GM13976 (cell line): ENCODE measurements at regions not wholly inside any gene's neighbourhood (a gene's known extent, or its start where the extent isn't known, plus 50 kb on each side); places are given as distances from the start of the nearest gene placed in this dataset.

Experiments
- DNase-seq: peaks from one replicate; pipeline ENCODE4 v3.0.0; 2012; ENCODE audit warnings: low spot score
- CTCF ChIP-seq: IDR thresholded peaks from 2 replicates; pipeline ENCODE4 v1.5.1; 2012; ENCODE audit warnings: borderline replicate concordance, mild to moderate bottlenecking; ENCODE audit not compliant: insufficient read depth; ENCODE audit errors: extremely low read depth, missing control alignments, control extremely low read depth
- in situ Hi-C: fragments of 300-500 bp; cut with MboI; formaldehyde crosslinking; loops from one replicate; pipeline ENCODE4 v1.12.0; 2022; ENCODE audit warnings: low sequenced_read_pairs, mixed read lengths, inconsistent platforms; ENCODE audit not compliant: unreplicated experiment

GRCh38 chr9:29701971-29702370 lies 2128.7 kb upstream of the C9orf72 start:
- no peak for DNase-seq
- TF ChIP-seq CTCF: no peak
- in situ Hi-C loops: no loop called here

- no peak for TF ChIP-seq CTCF
- in situ Hi-C loops: no loop called here
- DNase-seq: no peak
Observed at GRCh38 chr9:29714860-29715259, 2141.6 kb upstream of the C9orf72 start.

GRCh38 chr9:29717631-29718030 lies 2144.3 kb upstream of the C9orf72 start:
- in situ Hi-C loops: no loop called here
- DNase-seq: no peak
- TF ChIP-seq CTCF: no peak

- no peak for DNase-seq
- in situ Hi-C loops: no loop called here
- TF ChIP-seq CTCF: no peak
Observed at GRCh38 chr9:29730163-29730562, 2156.9 kb upstream of the C9orf72 start.

- in situ Hi-C loops: no loop called here
- no peak for TF ChIP-seq CTCF
- DNase-seq: no peak
Observed at GRCh38 chr9:29740518-29740917, 2167.2 kb upstream of the C9orf72 start.

GRCh38 chr9:29741169-29741568 lies 2167.9 kb upstream of the C9orf72 start:
- in situ Hi-C loops: no loop called here
- DNase-seq: no peak
- no peak for TF ChIP-seq CTCF

- no peak for DNase-seq
- TF ChIP-seq CTCF: no peak
- in situ Hi-C loops: no loop called here
Observed at GRCh38 chr9:29750062-29750461, 2176.8 kb upstream of the C9orf72 start.
